Astrocyte of the spinal cord (primary cell): ENCODE measurements at regions not wholly inside any gene's neighbourhood (a gene's known extent, or its start where the extent isn't known, plus 50 kb on each side); places are given as distances from the start of the nearest gene placed in this dataset.
A peak's percentile ranks its signal among the peaks of the same experiment; 100 is the strongest.
"Not testable (repeated sequence)": the region's sequence is repeated elsewhere in the genome, so short reads cannot be mapped to it uniquely, and the experiment has no call there.

ENCODE experiments used
- DNase-seq: peaks from one replicate; pipeline ENCODE4 v3.0.0; 2011; ENCODE audit warnings: low read depth, low spot score
- H3K4me3 ChIP-seq: 2 replicates; pipeline ENCODE4 v1.5.1; 2011; ENCODE audit warnings: low read depth, mild to moderate bottlenecking, low read length, moderate library complexity
- in situ Hi-C: cut with HindIII; loops from 2 replicates; pipeline ENCODE4 v1.10.0; 2017; ENCODE audit warnings: low sequenced_read_pairs
- TF ChIP-seq, protein P1 (sequence below): IDR thresholded peaks from 2 replicates; pipeline ENCODE4 v1.5.1; 2012; ENCODE audit warnings: low read depth, mild to moderate bottlenecking, low read length, inconsistent platforms

DNA sequence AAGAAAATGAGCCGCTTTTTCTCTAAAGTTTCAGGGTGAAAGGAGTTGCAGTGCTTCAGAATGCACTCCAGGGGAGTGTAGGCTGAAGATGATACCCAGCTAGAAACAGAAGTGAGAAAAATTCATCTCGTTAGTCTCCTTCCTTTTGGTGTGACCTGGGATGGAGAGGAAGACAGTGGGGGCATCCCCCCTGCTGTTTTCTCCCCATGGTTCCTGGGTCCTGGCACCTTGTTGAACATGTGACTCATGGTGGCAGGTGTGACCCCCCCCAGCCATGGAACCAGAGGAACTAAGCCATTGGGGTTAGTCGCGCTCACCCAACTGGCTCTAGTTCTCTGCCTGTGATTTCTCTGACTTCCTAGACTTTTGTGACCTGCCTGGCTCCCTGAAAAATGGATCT lies 424.6 kb downstream of the CSNK1G3 start:
- TF ChIP-seq, protein P1, sequence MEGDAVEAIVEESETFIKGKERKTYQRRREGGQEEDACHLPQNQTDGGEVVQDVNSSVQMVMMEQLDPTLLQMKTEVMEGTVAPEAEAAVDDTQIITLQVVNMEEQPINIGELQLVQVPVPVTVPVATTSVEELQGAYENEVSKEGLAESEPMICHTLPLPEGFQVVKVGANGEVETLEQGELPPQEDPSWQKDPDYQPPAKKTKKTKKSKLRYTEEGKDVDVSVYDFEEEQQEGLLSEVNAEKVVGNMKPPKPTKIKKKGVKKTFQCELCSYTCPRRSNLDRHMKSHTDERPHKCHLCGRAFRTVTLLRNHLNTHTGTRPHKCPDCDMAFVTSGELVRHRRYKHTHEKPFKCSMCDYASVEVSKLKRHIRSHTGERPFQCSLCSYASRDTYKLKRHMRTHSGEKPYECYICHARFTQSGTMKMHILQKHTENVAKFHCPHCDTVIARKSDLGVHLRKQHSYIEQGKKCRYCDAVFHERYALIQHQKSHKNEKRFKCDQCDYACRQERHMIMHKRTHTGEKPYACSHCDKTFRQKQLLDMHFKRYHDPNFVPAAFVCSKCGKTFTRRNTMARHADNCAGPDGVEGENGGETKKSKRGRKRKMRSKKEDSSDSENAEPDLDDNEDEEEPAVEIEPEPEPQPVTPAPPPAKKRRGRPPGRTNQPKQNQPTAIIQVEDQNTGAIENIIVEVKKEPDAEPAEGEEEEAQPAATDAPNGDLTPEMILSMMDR = no peak
- no peak overlapping the region for H3K4me3 ChIP-seq
- in situ Hi-C loops = no loop called here
- DNase-seq = no peak

DNA sequence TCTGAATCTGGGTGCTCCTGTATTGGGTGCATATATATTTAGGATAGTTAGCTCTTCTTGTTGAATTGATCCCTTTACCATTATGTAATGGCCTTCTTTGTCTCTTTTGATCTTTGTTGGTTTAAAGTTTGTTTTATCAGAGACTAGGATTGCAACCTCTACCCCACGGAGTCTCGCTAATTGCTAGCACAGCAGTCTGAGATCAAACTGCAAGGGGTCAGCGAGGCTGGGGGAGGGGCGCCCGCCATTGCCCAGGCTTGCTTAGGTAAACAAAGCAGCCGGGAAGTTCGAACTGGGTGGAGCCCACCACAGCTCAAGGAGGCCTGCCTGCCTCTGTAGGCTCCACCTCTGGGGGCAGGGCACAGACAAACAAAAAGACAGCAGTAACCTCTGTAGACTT lies 421.8 kb downstream of the CSNK1G3 start:
- in situ Hi-C loops, DNase-seq, H3K4me3 ChIP-seq: not testable (repeated sequence)

DNA sequence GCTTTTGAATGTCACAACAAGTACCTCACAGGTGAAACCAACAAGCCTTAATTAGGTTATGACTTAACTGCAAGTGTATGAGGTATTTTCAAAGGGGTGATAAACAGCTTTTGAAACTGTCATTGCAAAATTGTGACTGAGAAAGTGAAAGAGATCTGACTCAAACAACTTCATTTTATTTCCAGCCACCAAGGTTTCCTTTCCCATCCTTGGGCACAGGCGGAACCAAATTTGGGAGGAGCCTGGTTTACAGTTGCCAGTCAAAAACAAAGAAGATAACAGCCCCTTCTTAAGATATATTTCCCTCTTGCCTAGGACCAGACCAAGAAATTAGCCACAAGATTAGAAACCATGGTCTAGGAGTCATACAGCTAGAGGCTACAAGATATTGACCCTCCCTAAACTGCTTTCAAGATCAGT lies 417.1 kb downstream of the CSNK1G3 start:
- no peak overlapping the region for H3K4me3 ChIP-seq
- TF ChIP-seq, protein P1 = no peak
- no peak for DNase-seq
- in situ Hi-C loops = no loop called here

DNA sequence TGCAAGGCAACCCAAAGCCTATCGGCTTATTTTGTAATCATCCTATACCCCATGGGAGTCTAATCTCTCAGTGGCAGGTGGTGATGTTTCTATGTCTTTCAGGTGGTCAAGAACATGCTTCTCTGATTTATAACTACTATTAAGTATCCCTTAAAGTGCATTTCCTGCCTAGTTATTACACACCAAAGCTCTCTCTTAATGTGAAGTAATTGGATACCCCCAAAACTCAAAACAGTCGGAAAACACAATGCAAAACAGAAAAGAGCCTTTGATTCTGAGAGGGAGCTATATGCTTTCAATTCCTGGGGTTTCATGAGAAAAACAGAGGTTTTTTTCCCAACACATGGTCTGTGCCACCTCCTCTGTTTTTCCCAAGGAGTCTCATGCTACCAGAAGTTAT lies 416.4 kb downstream of the CSNK1G3 start:
- no peak for DNase-seq
- TF ChIP-seq, protein P1 = no peak
- H3K4me3 ChIP-seq = no peak overlapping the region
- in situ Hi-C loops = no loop called here

DNA sequence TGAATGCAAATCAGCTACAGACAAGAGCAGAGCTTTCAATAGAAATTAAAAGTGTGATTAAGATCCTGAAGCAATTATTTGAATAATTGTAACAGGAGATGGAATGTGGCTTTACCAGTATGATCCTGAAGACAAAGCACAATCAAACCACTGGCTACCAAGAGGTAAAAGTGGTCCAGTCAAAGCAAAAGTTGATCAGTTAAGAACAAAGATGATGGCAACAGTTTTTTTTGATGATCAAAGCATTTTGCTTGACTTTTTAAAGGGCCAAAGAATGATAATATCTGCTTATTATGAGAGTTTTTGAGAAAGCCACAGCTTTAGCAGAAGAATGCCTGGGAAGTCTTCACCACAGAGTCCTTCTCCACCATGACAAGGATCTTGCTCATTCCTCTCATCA lies 409.2 kb downstream of the CSNK1G3 start:
- TF ChIP-seq, protein P1 = no peak
- H3K4me3 ChIP-seq = no peak overlapping the region
- DNase-seq = no peak
- in situ Hi-C loops = no loop called here

DNA sequence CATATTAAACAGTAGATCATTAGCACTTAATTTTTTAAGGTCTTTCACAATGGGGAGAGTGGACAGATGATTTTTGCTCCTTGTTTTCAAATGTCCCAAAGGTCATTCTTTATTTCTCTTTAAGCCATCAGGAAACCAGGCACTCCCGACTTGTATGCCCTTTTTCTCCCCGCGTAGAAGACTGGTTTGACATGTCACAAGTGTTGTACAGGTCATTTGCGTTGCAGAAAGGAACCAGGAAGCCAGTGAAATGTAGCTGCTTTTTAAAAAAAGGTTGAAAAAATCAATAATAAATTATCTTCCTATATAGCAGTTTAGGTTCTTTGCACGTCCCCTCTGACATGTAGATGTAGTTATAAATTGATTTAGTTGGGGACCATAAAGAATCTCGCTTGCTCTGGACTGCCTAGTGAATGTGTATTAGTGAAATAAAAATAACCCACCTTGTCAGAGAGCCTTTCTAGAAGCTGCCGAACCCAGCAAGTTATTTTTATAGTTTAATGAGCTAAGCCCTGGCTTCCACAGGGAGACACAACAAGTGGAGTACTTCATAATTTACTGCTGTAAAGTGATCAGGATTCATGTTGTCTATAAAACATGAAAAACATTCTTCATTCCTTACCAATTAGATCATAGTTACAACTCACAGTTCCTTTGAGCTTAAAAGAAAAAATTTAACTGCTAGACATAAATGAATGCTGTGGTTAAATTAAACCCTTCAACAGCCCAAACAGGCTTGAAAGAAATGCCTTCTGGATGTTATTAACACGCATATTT lies 404.6 kb downstream of the CSNK1G3 start:
- peak; percentile 86 for DNase-seq
- in situ Hi-C loops = no loop called here
- H3K4me3 ChIP-seq = no peak overlapping the region
- TF ChIP-seq, protein P1 = no peak

DNA sequence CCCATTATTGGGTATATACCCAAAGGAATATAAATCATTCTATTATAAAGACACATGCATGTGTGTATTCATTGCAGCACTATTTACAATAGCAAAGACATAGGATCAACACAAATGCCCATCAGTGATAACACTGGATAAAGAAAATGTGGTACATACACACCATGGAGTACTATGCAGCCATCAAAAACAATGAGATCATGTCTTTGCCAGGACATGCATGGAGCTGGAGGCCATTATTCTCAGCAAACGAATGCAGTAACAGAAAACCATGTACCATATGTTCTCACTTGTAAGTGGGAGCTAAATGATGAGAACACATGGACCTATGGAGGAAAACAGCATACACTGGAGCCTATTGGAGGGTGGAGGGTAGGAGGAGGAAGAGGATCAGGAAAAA lies 402.4 kb downstream of the CSNK1G3 start:
- in situ Hi-C loops = no loop called here
- TF ChIP-seq, protein P1 = no peak
- no peak overlapping the region for H3K4me3 ChIP-seq
- DNase-seq = no peak
